H7 (cell line): ENCODE measurements at regions not wholly inside any gene's neighbourhood (a gene's known extent, or its start where the extent isn't known, plus 50 kb on each side); places are given as distances from the start of the nearest gene placed in this dataset.

Experiments
- DNase-seq: peaks from one replicate; pipeline ENCODE4 v3.0.0; 2012
- H3K27me3 ChIP-seq: 2 replicates; pipeline ENCODE4 v1.6.0; 2011; ENCODE audit warnings: mild to moderate bottlenecking, low read length; ENCODE audit not compliant: control insufficient read depth, insufficient read depth
- H3K36me3 ChIP-seq: replicated peaks from 2 replicates; pipeline ENCODE4 v1.5.1; 2011; ENCODE audit warnings: low read length; ENCODE audit not compliant: control insufficient read depth, insufficient read depth
- H3K4me3 ChIP-seq: 2 replicates; pipeline ENCODE4 v1.5.1; 2011; ENCODE audit warnings: low read depth, mild to moderate bottlenecking, control low read depth, low read length, moderate library complexity; ENCODE audit not compliant: insufficient read depth

DNA sequence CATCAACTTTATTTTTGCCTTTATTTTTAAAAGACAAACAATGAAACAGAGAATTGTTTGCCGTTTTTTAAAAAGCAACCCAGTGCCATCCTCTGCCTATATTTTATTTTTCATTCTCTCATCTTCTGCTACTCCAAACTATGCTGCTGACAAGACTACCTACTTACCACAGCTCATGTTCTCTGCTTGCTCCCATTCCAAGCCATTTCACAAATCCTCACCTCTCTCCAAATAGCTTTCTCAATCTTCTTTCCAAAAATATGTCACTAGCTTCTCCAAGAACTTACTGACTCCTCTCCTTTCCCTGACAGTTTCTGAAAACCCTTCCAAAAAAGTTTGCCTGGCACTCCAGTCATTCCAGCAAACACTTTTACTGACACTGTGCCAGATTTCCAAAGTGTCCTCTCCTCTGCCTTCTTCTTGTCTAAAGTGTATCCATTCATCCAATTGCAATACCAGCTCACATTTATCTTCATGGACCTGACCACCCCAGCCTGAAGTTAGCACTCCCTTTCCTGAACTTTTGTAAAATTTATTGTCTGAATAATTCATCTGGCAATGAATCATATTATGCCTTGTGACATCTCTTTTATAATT lies 766.5 kb upstream of the B3GALT2 start:
- no peaks in the 10 kb centered on the region for H3K27me3 ChIP-seq
- DNase-seq: no peak
- H3K4me3 ChIP-seq: no peak overlapping the region
- H3K36me3 ChIP-seq: no peaks in the 10 kb centered on the region

DNA sequence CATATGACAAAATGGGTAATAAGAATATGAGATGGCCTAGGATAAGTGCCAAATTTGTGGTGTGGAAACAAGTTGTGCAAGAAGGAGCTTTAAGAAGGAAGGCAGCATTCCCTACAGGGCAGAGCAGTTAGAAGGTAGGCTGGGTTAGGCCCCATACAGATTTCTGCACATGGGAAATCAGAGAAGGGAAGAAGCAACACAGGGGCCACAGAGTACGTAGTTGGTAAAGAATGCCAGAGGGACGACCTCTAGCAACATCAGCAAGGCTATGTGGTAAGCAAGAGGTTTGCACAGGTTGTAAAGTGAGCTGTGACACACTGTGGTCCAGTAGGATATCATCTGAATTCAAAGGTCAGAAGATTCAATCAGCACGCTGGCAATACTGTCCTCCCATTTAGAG lies 765.6 kb upstream of the B3GALT2 start:
- H3K27me3 ChIP-seq: no peaks in the 10 kb centered on the region
- no peak for DNase-seq
- H3K4me3 ChIP-seq: no peak overlapping the region
- no peaks in the 10 kb centered on the region for H3K36me3 ChIP-seq

GRCh38 chr1:193944454-193944853 lies 758.0 kb upstream of the B3GALT2 start:
- H3K4me3 ChIP-seq: no peak overlapping the region
- no peaks in the 10 kb centered on the region for H3K36me3 ChIP-seq
- no peaks in the 10 kb centered on the region for H3K27me3 ChIP-seq
- DNase-seq: no peak

GRCh38 chr1:193940176-193940575 lies 753.8 kb upstream of the B3GALT2 start:
- DNase-seq: no peak
- H3K27me3 ChIP-seq: no peaks in the 10 kb centered on the region
- H3K36me3 ChIP-seq: no peaks in the 10 kb centered on the region
- no peak overlapping the region for H3K4me3 ChIP-seq

GRCh38 chr1:193939585-193939984 lies 753.2 kb upstream of the B3GALT2 start:
- Histone ChIP-seq H3K27me3 (no peaks in the 10 kb centered on the region), H3K4me3 (no peak overlapping the region), H3K36me3 (no peaks in the 10 kb centered on the region)
- no peak for DNase-seq

DNA sequence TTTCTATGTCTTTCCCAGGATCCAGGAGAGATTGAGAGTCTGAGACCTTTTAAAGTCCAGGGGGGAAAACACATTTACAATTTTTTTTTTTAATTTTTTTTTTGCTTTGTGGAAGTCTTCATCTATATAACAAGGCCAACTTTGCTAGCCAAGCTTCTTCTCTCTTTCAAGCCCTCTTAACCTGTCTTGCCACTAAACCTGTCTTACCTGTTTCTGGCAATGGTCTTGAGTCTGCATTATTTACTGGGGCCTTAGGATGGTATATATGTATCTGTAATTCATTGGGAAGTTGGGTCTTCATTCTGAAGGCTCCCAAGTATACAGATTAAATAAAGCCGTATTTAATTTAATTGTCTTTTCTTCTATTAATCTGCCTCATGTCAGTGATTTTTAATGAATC lies 750.9 kb upstream of the B3GALT2 start:
- Histone ChIP-seq H3K27me3 (no peaks in the 10 kb centered on the region), H3K36me3 (no peaks in the 10 kb centered on the region), H3K4me3 (no peak overlapping the region)
- DNase-seq: no peak

DNA sequence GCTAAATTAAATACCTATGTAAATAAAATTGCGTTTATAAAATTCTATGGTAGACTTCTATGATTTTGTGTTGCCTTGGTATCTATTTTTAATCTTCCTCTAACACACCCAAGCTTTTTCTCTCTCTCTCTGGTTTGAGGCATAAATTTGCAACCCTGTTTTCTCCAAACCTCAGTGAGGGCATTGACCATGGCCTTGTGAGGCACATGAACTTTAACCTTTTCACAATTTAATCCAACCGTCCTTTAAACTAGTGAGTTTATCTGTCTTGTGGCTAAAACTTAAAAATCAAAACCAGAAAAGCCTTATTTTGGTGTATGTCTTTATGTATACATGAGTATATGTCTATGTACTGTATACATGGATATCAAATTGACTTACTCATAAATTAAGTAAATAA lies 746.6 kb upstream of the B3GALT2 start:
- no peak overlapping the region for H3K4me3 ChIP-seq
- H3K27me3 ChIP-seq: no peaks in the 10 kb centered on the region
- no peak for DNase-seq
- H3K36me3 ChIP-seq: no peaks in the 10 kb centered on the region

- no peaks in the 10 kb centered on the region for H3K36me3 ChIP-seq
- no peaks in the 10 kb centered on the region for H3K27me3 ChIP-seq
- H3K4me3 ChIP-seq: no peak overlapping the region
- DNase-seq: no peak
These were observed 744.9 kb upstream of the B3GALT2 start for GRCh38 chr1:193931356-193931755.

- DNase-seq: no peak
- Histone ChIP-seq H3K36me3 (no peaks in the 10 kb centered on the region), H3K27me3 (no peaks in the 10 kb centered on the region), H3K4me3 (no peak overlapping the region)
These were observed 743.1 kb upstream of the B3GALT2 start for GRCh38 chr1:193929374-193930033.

- no peak overlapping the region for H3K4me3 ChIP-seq
- no peaks in the 10 kb centered on the region for H3K36me3 ChIP-seq
- no peak for DNase-seq
- H3K27me3 ChIP-seq: no peaks in the 10 kb centered on the region
These were observed 741.1 kb upstream of the B3GALT2 start for GRCh38 chr1:193927550-193927949.

DNA sequence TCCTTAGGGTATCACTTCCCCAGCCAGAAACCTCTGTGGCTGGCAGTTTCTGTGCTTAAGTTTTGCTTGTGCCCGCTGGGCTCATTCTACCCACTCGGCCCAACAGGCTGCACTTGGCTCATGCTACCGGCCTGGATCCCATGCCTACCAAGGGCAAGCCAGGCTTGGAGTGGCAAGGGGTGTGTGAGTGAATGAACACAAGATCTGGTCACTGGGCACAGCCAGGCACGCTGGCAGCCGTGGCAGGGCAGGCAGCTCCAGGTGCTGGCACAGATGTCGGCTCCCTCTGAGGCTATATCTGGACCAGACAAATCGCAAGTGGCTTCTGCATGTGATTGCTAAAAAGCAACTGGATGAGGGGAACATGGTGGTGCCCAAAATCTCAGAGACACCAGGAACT lies 740.5 kb upstream of the B3GALT2 start:
- DNase-seq: no peak
- no peak overlapping the region for H3K4me3 ChIP-seq
- no peaks in the 10 kb centered on the region for H3K36me3 ChIP-seq
- H3K27me3 ChIP-seq: no peaks in the 10 kb centered on the region

DNA sequence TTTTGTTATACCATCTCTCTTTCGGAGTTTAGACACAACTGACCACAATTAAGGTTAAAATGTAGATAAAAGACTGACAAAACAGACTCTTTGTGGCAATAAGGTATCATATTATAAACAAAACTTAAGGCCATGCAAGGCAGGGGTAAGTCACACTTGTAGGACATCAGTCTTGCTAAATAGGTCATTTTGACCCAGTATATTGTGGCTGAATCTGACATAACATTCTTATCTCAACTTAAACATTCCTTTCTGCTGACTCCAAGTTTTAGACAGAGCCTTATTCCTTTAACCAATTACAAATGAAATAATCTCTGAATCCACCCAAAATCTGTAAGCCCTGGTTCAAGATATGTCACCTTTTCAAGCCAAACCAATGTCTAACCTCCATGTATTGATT lies 733.4 kb upstream of the B3GALT2 start:
- Histone ChIP-seq H3K36me3 (no peaks in the 10 kb centered on the region), H3K27me3 (no peaks in the 10 kb centered on the region), H3K4me3 (no peak overlapping the region)
- DNase-seq: no peak

DNA sequence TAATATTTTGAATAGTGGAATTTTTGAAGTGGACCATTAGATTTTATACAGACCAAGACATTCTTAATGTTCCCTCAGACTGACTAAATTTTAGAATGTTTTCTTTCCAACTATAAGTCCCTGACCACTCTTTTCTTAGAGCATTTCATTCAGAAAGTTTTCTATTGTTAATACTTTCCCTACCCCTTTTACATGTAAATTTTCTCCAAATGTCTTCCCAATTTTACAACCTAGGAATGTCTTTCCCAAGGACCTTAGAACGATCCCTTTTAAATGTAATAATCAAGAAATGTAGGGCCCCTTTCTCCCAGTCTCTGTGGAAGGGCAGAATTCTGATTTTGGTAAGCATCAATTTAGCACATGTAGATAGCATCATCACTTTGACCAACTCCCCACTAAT lies 730.0 kb upstream of the B3GALT2 start:
- DNase-seq: no peak
- H3K27me3 ChIP-seq: no peaks in the 10 kb centered on the region
- no peaks in the 10 kb centered on the region for H3K36me3 ChIP-seq
- no peak overlapping the region for H3K4me3 ChIP-seq

DNA sequence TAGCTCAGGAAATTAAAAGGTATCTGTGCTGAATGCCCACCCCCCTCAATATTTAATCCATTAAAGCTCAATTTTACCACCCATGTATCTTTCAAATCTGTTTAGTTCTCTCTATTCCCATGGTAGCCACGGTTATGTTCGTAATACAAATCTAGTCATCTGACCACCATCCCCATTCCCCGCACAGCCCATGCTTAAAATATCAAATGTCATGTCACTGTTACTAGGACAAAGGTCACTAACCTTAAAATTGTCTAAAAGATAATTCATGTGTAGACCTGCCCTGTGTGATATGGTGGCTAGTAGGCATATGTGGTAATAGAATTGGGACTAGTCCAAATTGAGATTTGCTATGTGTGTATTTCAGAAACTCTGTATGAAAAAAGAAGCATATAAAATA lies 728.5 kb upstream of the B3GALT2 start:
- no peak overlapping the region for H3K4me3 ChIP-seq
- H3K27me3 ChIP-seq: no peaks in the 10 kb centered on the region
- no peaks in the 10 kb centered on the region for H3K36me3 ChIP-seq
- no peak for DNase-seq

DNA sequence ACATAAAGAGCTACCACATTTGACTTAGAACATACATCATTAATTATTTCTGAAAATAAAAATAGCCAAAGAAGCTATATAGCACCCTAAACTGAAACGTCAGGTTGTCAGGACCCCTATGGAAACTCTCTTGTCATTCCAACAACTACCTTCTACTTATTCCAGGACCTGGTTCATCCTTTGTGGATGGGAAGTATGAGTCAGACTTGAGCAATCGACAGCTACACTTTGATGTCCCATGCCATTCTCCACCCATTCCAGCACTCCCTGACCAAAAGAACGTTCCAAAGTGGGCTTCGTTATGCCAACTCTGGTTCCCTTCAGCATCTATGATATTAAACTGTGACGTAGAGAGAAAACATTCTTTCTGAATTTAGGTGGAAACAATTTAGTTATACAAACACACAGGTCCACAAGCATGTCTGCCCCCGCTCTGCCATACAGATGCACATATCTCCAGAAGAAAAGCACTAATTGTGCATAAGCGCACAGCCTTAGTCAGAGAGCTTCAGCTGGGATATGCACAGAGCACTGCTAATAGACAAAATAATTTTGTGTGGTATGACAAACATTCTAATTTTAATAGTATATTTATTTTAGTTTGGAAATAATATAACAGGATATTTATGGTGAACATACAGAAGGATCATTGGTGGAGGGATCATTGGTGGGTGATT lies 723.1 kb upstream of the B3GALT2 start:
- no peaks in the 10 kb centered on the region for H3K36me3 ChIP-seq
- no peak for DNase-seq
- no peaks in the 10 kb centered on the region for H3K27me3 ChIP-seq
- no peak overlapping the region for H3K4me3 ChIP-seq
